CD4-positive, alpha-beta T cell treated with Interleukin-21 for 1 hour (primary cell): ENCODE measurements at regions not wholly inside any gene's neighbourhood (a gene's known extent, or its start where the extent isn't known, plus 50 kb on each side); places are given as distances from the start of the nearest gene placed in this dataset.
"Not testable (repeated sequence)": the region's sequence is repeated elsewhere in the genome, so short reads cannot be mapped to it uniquely, and the experiment has no call there.

Source experiments
- DNase-seq: peaks from one replicate; pipeline ENCODE4 v3.0.0-alpha.2; 2020

- no peak for DNase-seq
Measured at GRCh38 chr13:103618151-103618550, 551.9 kb upstream of the SLC10A2 start.

DNA sequence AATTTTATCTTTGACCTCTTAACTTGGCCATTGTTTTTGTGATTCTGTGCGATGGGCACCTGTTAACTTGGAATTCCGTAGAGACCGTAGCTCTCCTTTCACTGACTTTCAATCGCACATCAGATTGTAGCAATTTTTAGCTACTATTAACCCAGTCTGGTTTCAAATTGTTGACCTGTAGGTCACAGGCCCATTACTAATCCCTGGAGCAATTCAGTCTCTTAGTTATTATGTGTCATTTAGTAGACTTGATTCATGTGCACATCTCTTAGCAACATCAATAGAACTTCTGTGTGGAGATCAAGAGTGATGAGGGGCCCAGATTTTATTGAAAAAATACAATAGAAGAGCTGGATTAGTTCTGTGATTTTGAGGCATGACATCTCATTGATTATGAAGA lies 549.6 kb upstream of the SLC10A2 start:
- DNase-seq: no peak

GRCh38 chr13:103614761-103615160 lies 548.5 kb upstream of the SLC10A2 start:
- DNase-seq: no peak

GRCh38 chr13:103607995-103608394 lies 541.8 kb upstream of the SLC10A2 start:
- DNase-seq: no peak

DNA sequence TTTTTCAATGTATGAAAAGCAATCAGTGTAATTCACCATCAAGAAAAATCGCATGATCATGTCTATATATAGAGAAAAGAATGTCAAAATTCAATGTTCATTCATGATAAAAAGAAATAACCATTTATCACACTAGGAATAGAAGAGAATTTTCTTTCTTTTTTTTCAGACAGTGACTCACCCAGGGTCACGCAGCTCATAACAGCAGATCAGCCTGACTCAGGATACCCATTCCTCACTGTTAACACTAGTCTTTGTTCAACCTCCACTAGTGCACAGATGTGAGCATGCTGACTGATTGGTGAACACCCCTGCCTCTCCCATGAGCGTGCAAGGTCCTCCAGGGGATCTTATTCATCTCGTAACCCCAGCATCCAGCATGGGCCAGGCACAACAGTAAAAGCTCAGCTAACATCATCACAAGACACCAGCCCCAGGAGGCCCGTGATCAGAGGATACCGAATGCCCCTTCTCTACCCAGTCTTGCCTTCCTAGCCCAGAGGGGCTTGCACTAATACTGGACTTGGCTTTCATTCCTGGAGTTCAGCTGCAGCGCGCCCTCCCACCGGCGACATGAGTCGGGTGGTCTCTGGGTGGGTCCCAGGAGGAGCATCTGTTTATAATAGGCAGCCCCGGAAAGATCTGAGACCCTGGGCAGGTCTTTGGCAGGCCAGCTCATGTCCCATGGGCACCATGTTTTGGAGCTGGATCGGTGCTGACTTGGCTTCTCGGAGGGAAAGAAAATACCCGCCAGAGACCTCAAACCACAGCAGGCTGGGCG lies 539.5 kb upstream of the SLC10A2 start:
- no peak for DNase-seq

DNA sequence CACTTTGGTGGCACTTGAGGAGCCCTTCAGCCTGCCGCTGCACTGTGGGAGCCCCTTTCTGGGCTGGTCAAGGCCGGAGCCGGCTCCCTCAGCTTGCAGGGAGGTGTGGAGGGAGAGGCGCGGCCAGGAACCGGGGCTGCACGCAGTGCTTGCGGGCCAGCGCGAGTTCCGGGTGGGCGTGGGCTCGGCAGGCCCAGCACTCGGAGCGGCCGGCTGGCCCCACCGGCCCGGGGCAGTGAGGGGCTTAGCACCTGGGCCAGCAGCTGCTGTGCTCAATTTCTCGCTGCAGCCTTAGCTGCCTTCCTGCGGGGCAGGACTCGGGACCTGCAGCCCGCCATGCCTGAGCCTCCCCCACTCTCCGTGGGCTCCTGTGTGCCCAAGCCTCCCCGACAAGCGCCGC lies 533.7 kb upstream of the SLC10A2 start:
- not testable (repeated sequence) for DNase-seq

DNA sequence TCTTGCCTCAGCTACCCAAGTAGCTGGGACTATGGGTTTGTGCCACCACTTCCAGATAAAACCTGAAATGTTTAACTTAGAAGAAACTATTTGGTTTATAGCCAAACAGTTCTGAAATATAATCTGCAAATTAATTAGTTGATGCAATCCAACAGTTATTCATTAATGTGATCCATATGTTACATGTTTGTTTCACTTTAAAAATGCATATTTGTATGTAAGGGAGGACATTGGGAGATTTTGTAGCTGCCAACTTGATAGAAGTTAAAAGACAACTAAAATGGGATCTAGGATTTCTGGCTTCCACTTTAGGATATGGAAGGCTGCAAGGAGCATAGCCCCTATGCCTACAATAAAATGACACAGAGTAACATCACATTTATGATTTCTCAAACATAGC lies 532.5 kb upstream of the SLC10A2 start:
- no peak for DNase-seq

DNA sequence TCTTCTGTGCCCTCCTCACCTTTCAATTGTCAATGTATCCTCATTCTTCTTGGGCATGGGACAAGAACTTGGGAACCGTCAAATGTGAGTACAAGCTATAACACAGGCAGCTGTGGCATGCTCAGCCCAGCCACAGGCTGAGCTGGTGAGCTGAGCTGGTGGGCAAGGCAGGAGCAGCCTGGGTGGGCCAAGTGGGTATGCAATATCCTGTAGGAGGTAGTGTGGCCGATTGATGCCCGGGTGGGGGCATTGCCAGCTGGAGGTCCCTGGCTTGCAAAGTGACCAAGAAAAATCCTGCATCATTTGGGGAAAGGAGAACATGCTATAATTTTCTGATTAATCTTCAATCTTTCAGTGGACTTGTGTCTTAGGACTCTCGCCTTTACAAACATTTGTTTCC lies 507.2 kb upstream of the SLC10A2 start:
- DNase-seq: no peak

GRCh38 chr13:103568314-103568713 lies 502.1 kb upstream of the SLC10A2 start:
- no peak for DNase-seq

DNA sequence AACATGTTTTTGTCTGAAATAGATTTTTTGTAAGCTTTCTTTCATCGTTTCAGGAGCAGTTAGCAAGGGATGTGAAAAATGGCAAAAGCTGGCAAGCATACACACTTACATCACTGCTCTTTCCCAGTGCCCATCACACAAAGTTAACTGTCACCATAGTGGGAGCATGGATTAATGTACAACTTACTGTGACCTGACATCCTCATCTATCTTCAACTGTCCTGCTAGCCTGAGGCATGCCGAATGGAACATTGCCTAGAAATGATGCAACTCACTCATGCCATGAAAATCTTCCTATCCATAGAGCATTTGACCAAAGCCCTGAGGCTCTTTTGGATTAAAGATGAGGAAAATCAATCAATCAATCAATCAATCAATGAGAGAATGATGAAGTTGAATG lies 491.7 kb upstream of the SLC10A2 start:
- no peak for DNase-seq

DNA sequence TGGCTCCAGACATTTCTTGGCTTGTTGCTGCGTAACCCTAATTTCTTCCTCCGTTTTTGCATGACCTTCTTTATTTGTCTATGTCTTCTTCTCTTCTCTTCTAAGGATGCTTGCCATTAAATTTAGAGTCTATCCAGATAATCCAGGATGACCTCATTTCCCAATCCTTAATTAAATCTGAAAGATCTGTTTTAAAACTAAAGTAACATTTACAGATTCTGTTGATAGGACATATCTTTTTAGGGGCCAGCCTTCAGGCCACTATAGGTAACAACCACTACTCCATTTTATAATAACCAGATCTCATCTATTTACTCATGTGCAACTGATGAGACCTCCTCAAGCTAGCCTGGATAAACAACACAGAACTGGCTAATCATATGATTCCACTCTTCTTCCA lies 490.5 kb upstream of the SLC10A2 start:
- no peak for DNase-seq

DNA sequence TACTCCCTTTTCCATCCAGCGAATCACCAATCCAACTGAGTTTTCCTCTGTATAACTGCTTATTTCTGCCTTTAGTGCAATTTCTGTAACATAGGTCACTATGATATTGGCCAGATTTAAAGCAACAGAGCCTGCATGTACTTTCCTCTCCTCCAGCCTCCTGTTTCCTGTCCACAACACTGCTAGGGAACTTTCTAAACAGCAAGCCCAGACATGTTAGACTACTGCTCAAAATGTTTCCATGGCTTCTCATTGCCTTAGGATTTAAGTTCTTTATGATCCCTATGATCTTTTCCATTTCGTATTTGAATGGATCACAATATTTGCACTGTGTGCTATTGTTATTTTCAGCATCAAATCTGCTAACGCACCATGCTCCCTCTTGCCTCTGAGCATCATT lies 481.7 kb upstream of the SLC10A2 start:
- no peak for DNase-seq

DNA sequence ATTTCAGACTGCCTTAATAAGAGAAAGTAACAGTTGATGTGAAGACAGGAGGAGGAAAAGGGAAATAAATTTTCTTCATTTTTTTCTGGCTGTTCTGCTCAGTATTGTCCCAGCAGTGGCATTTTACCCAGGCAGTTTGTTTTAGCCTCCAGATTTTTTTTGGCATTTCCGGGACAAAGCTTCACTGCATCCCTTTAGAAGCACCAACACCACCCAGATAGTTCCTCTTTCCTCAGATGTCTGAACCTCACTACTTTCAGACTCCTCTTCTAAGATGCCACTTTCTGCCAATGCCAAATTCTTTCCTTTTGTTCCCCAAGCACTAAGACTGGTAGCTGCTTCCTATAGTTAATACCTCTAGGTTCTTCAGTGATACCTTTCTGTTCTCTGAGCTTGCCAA lies 480.1 kb upstream of the SLC10A2 start:
- DNase-seq: no peak

DNA sequence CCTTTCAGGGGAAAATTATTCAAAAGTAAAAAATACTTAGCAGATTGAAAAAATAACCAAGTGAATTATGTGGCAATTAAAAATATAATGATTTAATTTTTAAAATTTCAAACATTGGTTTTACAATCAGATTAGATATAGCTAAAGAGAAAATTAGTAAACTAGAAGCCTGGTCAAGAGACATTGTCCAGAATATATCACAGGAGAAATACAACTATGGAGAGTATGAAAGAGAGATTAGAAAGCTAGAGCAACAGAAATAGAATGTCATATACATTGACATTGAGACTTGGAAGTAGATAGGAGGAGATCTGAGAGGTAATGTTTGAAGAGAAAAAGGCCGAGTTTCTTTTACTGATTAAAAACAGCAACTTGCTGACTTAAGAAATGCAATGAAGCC lies 476.4 kb upstream of the SLC10A2 start:
- DNase-seq: no peak

GRCh38 chr13:103540382-103540765 lies 474.2 kb upstream of the SLC10A2 start:
- no peak for DNase-seq

DNA sequence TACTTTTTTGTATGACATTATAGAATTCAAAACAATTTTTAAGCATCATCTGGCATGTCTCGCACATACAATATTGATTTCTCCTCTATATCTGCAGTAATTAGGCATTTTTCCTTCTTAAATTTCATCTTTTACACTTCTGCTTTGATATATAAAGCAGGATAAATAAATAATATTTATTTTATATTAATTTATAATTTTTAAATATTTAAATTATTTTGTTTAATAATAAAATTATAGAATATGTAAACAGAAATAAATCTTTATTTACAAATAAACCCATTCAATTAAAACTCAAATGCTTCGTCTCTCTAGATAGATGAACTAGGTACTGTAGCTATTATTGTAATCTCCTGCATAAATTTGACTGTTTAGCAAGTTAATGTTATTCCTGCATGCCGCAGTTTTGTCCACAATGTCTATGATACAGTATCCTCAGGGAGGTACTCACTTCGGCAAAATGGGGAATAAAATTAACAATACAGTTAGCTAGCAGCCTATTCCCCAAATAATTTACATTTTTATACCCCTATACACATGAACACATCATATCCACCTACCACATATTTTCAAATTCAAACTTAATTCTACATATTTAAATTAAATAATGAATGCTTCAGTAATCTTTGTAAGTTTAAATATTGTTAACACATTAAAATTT lies 473.6 kb upstream of the SLC10A2 start:
- no peak for DNase-seq

GRCh38 chr13:103539265-103539664 lies 473.0 kb upstream of the SLC10A2 start:
- DNase-seq: no peak

DNA sequence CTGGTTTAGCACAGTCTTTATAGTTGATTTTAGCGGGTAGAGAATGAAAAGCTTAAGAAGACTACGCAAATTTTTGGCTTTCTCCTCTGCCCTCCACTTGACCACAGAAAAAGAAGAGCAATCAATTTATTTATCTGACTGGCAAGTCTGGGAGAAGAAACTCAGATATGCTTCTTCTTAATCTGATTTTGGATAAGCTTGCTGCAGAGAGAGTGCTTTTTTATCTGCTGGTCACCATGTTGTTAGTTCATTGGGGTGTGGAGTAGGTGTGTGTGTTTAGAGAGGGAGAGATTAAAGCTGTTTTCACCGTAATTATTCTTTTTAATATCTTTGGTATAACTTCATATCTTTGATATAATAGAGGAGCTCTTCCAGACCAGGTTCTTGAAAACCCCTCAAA lies 471.4 kb upstream of the SLC10A2 start:
- DNase-seq: no peak

GRCh38 chr13:103531278-103531677 lies 465.1 kb upstream of the SLC10A2 start:
- no peak for DNase-seq

DNA sequence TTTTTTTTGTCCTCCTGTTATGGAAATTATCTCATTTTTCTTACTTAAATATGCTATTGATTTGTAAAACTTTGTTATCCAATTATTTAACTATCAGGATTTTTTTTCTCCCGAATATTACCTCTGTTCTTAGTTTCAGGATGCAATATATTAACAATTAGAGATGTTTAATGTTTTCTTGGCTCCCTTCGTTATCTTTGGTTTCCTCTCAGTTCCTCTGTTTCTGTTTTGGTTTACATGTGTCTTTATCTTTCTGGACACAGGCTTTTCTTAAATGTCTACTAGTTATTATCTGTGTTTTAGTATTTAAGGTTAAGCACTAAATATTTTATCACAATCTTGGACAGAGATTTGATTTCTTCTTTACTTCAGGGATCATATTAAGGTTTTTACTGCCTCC lies 462.2 kb upstream of the SLC10A2 start:
- DNase-seq: no peak

GRCh38 chr13:103525530-103525929 lies 459.3 kb upstream of the SLC10A2 start:
- DNase-seq: no peak

GRCh38 chr13:103523858-103524257 lies 457.6 kb upstream of the SLC10A2 start:
- DNase-seq: no peak

DNA sequence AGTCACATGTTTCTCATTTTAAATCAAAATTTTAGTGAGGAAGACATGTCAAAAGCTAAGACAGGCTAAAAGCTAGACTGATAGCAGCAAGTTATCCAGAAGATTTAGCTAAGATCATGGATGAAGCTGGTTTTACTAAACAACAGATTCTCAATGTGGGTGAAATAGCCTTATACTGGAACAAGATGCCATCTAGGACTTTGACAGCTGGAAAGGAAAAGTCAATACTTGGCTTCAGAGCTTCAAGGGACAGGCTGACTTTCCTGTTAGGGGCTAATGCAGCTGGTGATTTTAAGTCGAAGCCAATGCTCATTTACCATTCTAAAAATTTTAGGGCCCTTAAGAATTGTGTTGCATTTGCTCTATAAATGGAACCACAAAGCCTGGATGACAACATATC lies 455.3 kb upstream of the SLC10A2 start:
- DNase-seq: no peak

DNA sequence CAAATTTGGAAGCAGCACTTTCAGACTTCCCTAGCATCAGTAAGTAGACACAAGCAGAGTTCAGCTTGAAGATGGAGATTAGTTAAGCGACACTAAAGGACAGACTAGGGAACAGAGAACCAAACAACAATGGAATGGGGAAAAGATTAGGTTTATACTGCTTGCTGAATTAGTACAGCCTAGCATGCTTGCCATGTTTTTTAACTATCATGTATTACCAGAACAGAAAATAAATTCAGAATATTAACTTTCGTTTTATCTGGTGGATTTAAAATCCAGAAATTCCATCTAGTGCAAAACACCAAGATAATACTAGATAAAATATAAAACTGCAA lies 451.5 kb upstream of the SLC10A2 start:
- no peak for DNase-seq
